Astrocyte (in vitro differentiated cells and primary cell): ENCODE measurements at regions not wholly inside any gene's neighbourhood (a gene's known extent, or its start where the extent isn't known, plus 50 kb on each side); places are given as distances from the start of the nearest gene placed in this dataset.

Experiments used
- EZH2 ChIP-seq: IDR thresholded peaks from 2 replicates; pipeline ENCODE4 v1.6.1; 2012; ENCODE audit warnings: mild to moderate bottlenecking, low read length, inconsistent platforms; ENCODE audit not compliant: insufficient read depth
- TF ChIP-seq, protein P1 (sequence below): IDR thresholded peaks from 2 replicates; pipeline ENCODE4 v1.5.1; 2011; ENCODE audit warnings: low read depth, mild to moderate bottlenecking, inconsistent platforms, low read length, moderate library complexity; ENCODE audit not compliant: insufficient read depth

DNA sequence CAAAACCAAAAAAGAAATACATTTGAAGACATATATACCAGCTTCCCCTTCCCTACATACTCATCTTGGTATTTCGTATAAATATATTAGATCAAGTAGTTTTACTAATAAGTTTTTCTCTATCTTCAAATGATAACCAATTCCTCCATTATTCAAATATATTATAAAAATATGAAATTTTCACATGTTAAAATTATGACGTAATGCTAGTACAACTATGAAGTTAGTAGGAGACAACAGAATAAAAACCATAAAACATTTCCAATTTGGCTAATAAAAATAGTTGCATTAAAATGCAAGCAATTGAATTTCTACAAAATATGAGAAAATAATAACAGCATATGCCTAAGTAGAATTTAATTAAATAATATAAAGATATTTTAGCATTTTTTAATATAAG lies 501.8 kb upstream of the SLITRK5 start:
- TF ChIP-seq, protein P1, sequence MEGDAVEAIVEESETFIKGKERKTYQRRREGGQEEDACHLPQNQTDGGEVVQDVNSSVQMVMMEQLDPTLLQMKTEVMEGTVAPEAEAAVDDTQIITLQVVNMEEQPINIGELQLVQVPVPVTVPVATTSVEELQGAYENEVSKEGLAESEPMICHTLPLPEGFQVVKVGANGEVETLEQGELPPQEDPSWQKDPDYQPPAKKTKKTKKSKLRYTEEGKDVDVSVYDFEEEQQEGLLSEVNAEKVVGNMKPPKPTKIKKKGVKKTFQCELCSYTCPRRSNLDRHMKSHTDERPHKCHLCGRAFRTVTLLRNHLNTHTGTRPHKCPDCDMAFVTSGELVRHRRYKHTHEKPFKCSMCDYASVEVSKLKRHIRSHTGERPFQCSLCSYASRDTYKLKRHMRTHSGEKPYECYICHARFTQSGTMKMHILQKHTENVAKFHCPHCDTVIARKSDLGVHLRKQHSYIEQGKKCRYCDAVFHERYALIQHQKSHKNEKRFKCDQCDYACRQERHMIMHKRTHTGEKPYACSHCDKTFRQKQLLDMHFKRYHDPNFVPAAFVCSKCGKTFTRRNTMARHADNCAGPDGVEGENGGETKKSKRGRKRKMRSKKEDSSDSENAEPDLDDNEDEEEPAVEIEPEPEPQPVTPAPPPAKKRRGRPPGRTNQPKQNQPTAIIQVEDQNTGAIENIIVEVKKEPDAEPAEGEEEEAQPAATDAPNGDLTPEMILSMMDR, result no peak
- no peak for TF ChIP-seq EZH2
